GM19452 (cell line): ENCODE measurements at regions not wholly inside any gene's neighbourhood (a gene's known extent, or its start where the extent isn't known, plus 50 kb on each side); places are given as distances from the start of the nearest gene placed in this dataset.

Source experiments
- ATAC-seq: cut with Tn5 transposase; IDR thresholded peaks from one replicate; pipeline ENCODE4 v1.9.1; 2021; ENCODE audit not compliant: unreplicated experiment

- no peak for ATAC-seq
Measured at GRCh38 chr3:110181226-110181625, 843.9 kb upstream of the DPPA4 start.

GRCh38 chr3:110184536-110184935 lies 847.2 kb upstream of the DPPA4 start:
- ATAC-seq: no peak

- no peak for ATAC-seq
Measured at GRCh38 chr3:110193074-110193473, 855.7 kb upstream of the DPPA4 start.

DNA sequence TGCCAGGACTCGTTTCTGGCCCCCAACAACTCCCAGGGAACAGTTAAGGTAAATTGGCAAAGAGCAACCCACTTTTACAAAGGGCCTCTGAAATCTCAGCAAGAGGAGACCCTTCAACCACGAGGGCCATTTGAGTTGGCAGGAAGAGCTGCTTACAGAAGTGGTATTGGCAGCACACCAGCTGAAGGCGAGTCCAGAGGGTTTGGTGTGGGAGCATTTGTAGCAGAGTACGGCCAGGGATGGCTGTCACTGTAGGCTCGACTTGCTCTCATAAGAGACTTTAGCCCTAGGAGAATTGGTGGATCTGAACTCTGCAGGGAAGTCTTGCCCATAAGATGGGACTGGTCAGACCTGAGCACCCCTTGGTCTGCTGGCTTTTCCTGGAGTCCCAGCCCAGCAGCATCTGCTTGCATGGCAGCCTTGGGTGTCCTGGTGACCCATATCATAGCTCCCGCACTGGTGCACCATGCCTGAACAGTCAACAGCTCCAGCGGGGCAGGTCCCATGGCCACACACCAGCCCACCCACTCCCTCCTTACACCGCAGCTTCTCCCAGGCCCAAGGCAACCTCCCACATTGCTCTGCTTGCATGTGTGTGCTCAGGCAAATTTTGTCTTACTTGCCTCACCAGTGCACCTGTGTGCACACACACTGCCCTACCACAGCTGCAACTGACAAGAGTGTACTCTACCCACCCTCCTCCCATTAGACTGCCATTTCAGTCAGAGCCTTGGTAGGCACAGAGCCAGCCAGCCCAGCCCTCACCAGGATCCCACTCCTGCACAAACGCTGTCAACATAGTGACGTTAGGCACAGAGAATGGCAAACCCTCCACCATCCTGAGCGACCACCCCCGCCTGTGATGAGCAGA lies 861.6 kb upstream of the DPPA4 start:
- no peak for ATAC-seq

- no peak for ATAC-seq
Measured at GRCh38 chr3:110199588-110199943, 862.2 kb upstream of the DPPA4 start.

DNA sequence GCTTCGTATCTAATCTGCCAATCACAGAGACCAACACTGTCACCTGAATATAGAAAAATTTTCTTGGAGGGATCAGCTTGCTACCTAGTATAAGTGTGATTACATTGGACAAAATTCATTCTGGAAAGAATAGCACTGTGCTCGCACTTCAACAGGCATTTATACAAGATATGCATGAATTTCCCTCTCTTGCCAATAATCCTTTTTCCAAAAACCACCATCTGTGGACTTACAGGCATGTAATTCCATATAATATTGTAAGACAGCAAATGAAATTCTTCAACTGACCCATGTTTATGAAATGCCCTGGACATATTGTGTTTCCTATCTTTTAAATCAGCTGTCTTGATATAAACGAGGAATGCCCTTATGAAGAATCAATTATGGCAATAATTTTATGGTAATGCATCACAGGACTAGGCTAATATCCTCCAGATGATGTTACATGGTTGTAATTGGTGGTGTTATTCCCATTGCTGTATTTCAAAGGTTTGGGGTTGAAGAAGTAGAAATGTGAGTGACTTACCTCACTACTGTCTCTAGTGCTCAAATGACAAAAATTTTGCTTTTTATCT lies 861.4 kb upstream of the NECTIN3 start:
- ATAC-seq: no peak

- no peak for ATAC-seq
Measured at GRCh38 chr3:110226645-110227044, 845.0 kb upstream of the NECTIN3 start.

DNA sequence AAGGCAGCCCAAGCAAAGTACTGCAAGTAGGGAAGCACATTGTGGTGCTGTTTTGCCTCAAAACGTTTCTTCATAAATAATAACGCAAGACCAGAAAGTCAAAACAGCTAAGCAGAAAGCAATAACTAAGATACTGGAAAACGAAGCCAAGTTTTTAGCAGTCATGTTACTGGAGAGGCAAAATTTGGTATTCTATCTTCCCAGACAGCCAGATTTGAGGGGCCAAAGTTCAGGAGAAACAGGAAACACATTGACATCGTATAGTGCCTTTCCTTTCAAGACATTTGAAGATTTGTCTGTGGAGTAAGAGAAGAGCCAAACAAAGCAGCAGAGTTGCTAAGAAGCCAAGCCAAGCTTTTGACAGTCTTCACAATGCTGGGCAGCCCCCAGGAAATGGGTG lies 843.6 kb upstream of the NECTIN3 start:
- no peak for ATAC-seq

DNA sequence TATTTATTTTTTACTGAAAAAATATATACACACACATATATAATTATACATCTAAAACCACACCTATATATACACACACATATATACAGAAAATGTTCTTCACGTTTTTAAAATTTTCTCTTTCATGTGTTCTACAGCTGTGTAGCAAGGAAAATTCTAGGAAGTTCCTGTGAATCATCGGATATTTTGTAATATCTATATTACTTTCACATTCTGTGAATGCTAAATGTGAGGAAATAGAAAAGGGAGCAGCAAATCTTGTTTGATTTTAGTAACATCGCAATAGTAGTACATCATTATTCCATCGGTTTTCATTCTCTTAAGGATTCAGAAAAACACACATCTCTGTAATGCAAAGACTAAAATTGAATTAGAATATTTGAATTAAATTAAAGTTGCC lies 836.8 kb upstream of the NECTIN3 start:
- no peak for ATAC-seq

GRCh38 chr3:110236976-110237610 lies 834.5 kb upstream of the NECTIN3 start:
- ATAC-seq: no peak

- no peak for ATAC-seq
Measured at GRCh38 chr3:110243081-110243480, 828.5 kb upstream of the NECTIN3 start.

- no peak for ATAC-seq
Measured at GRCh38 chr3:110246796-110247376, 824.7 kb upstream of the NECTIN3 start.

DNA sequence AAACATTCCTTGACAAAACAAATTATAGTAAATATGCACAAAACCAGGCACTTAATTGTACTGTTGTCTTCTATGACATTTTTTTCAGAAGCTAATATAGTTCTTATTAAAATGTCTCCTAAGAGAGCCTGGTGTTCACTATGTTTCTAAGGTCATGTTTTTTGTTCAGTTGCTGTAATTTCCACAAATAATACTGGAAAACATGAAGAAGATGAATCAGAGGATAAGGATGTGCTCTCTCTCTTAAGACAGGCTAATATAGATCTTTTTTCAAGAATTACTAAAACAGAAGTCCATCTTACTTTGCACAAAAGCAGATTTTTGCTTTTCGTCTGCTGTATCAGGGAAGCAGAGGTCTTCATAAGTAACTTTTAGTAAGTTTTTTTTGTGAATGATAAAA lies 823.0 kb upstream of the NECTIN3 start:
- no peak for ATAC-seq

DNA sequence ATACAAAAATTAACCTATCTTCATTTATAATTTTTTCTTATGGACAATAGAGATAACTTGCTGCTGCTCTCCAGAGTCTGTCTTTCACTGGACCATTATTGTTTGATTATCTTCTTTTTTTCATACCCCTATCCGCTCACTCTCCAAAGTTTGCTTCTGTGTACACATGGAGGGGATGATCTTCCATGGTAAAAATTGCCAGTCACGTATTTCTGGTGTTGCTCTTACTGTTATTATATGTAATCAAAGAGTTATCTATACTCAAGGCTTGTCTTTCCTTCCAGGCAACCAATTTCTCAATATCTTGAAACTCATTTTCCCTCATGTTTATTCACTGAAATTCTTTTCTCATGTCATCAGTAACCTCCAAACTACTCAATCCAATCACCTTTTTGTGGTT lies 817.8 kb upstream of the NECTIN3 start:
- ATAC-seq: no peak

DNA sequence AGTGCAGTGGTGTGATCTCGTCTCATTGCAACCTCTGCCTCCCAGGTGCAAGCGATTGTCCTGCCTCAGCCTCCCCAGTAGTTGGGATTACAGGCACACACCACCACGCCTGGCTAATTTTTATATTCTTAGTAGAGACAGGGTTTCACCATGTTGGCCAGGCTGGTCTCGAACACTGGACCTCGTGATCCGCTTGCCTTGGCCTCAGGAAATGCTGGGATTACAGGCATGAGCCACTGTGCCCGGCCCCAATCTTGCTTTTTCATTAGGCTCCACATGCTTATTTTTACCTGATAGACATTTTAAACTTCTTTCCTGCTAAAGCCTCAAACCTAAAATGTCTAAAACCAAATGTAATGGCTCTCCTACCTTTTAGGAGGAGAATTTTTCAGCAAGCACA lies 817.0 kb upstream of the NECTIN3 start:
- no peak for ATAC-seq

DNA sequence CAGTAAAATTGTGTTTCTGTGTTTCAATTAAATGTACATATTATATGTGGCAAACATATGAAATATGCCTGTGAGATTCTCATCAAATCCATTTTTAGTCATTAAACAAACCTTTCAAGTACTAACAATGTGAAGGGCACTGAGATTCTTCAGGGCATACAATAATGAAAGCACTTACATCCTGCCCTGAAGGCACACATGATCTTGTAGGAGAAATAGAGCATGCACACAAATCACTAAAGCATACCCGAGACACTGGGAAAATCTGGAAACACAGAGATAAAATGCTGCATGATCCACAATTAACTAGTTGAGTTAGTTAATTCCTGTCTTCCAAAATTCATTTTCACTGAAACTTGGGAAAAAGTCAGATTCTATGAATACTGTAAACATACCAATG lies 810.5 kb upstream of the NECTIN3 start:
- no peak for ATAC-seq

- no peak for ATAC-seq
Measured at GRCh38 chr3:110262896-110263295, 808.7 kb upstream of the NECTIN3 start.

DNA sequence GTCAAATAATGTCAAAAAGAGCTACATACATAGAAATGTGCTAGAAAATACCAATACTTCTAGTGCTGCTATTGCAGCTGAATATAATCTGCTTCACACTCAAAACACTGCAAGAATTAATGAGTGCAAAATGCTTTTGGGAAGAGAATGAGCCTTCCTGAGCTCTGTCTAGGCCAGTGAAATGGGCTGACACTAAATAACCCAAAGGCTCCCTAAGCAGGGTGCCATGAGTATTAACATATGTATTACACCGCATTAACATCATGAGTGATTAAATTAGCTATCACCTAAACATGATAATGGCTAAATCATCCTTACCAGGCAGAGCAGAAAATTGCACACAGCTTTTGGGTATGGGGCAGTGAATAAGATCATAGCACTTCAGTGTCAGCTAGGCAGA lies 806.3 kb upstream of the NECTIN3 start:
- no peak for ATAC-seq

- ATAC-seq: no peak
Measured at GRCh38 chr3:110267304-110267845, 804.2 kb upstream of the NECTIN3 start.

- ATAC-seq: no peak
Measured at GRCh38 chr3:110272525-110272924, 799.1 kb upstream of the NECTIN3 start.

DNA sequence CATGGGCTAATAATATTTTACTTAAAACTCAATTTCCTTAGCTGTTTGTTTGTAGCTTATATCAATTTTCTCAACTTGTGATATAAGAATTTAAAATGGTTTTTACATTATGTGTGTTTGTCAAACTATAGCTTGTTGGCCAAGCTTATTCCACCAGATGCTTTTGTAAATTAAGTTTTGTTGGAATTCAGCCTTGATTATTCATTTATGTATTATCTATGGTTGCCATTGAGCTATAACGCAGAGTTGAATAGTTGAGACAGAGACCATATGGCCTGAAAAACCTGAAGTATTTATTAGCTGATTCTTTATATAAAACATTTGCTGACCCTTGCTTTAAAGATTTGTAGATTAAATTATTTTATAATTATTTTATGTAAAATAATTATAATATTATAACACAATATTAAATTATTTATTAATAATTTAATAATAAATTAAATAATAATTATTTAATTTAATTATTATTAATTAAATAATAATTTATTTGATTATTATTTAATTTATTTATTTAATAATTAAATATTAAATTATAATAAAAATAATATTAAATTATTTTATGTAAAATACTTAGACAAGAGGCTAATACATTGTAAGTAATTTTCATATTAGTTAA lies 779.6 kb upstream of the NECTIN3 start:
- ATAC-seq: no peak
